ENCODE measurements at regions not wholly inside any gene's neighbourhood (a gene's known extent, or its start where the extent isn't known, plus 50 kb on each side); places are given as distances from the start of the nearest gene placed in this dataset.
A peak's percentile ranks its signal among the peaks of the same experiment; 100 is the strongest.

DNA sequence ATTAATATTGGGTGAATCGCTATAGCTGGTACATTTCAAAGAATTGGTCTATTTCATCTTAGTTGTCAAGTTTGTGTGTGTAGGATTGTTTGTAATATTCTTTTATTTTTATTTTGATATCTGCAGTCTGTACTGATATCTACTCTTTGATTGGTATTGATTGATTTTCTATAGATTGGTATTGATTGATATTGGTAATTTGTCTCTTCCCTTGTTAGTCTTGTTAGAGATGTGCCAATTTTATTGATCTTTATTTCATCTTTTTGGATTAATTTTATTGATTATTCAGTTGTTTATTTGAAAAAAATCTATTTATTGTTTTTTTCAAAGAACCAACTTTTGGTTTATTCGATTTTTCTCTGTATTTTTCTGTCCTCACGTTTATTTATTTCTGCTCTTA, 61.4 kb downstream of the TM2D3 start:
- no peaks in the 10 kb centered on the region for H3K4me1 Mint-ChIP-seq
- no peak for DNase-seq
- no peak for ATAC-seq (replicated peaks)
- peaks cover 12 to 21% of the 10 kb centered on the region in 2 donors for H3K9me3 Mint-ChIP-seq
- H3K4me3 Mint-ChIP-seq = no peak overlapping the region
- no peak overlapping the region for H3K27ac Mint-ChIP-seq
- H3K27me3 Mint-ChIP-seq = peaks cover 27 to 29% of the 10 kb centered on the region in 2 donors
- no peaks in the 10 kb centered on the region for H3K36me3 Mint-ChIP-seq

DNA sequence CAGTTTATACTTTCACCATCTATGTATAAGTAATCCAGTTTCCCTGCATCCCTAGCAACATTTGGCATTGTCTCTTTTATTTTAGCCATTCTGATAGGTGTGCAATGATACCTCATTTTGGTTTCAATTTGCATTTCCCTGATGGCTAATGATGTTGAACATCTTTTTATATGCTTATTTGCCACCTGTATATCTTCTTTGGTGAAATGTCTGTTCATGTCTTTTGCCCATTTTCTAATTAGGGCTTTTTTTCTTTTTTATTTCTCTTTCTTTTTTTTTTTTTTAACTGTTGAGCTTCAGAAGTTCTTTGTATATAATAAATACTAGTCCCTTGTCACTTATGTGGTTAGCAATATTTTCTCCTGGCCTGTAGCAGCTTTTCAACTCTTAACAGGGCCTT, 68.9 kb downstream of the TM2D3 start:
- peaks cover 48% of the 10 kb centered on the region in 2 donors for H3K27me3 Mint-ChIP-seq
- ATAC-seq (replicated peaks) = no peak

DNA sequence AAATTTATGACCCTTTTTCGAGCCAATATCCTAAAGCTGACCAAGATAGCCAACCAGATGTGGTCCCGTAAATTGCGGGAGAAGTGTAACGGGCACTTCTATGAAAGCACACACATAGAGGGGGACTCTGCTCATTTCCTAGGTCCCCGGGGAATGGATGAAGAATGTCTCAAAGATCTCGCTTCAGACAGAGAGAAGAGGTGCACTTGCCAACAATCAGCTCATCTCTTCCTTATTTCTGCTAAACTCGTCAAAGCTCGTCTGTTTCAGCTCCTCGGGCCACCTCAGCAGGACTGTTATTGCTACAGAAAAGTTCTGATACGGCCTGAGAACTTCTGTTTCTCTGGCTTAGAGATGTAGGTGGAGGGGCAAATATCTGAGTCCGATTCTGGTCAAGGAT, 71.8 kb downstream of the TM2D3 start:
- Mint-ChIP-seq H3K27me3 (peaks cover 53 to 57% of the 10 kb centered on the region in 2 donors), H3K9me3 (peaks cover 11 to 19% of the 10 kb centered on the region in 2 donors), H3K4me3 (no peak overlapping the region), H3K4me1 (no peaks in the 10 kb centered on the region), H3K36me3 (peaks cover 3% of the 10 kb centered on the region in 2 donors), H3K27ac (no peak overlapping the region)
- DNase-seq (no peak), ATAC-seq (replicated peaks) (no peak)

More for the DNA sequence above, 68.9 kb downstream of the TM2D3 start:
- no peaks in the 10 kb centered on the region for H3K36me3 Mint-ChIP-seq
- no peak overlapping the region for H3K27ac Mint-ChIP-seq
- H3K9me3 Mint-ChIP-seq = peaks cover 4 to 9% of the 10 kb centered on the region in 2 donors
- no peak for DNase-seq
- no peaks in the 10 kb centered on the region for H3K4me1 Mint-ChIP-seq
- no peak overlapping the region for H3K4me3 Mint-ChIP-seq

DNA sequence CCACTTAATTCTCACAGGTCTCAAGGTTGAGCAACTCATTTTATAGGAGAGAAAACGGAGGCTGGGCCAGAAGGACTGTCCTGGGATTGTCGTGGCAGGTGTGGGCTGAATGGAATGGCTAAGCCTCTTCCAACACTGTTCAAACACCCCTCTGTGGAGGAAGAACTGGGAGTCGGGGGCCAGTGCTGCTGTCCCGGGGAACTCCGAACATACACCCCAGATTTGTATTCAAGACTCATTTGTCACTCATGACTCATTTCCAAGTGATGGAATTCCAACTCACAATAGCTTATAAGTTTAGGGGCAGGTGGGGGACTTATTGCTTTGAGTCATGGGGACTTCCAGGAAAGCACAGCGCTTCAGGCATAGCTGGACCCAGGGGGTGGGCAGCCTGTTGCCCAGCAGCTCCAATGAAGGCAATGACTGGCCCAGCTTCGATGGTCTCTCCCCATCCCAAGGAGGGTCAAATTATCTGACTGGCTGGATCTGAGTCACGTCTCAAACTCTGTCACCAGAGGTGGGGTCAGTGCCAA, 72.5 kb downstream of the TM2D3 start:
- Mint-ChIP-seq H3K27ac (no peak overlapping the region), H3K36me3 (peaks cover 3% of the 10 kb centered on the region in 2 donors), H3K27me3 (peaks cover 53 to 57% of the 10 kb centered on the region in 2 donors), H3K4me1 (no peaks in the 10 kb centered on the region), H3K9me3 (peaks cover 11 to 19% of the 10 kb centered on the region in 2 donors), H3K4me3 (no peak overlapping the region)
- DNase-seq (no peak), ATAC-seq (replicated peaks) (no peak)

DNA sequence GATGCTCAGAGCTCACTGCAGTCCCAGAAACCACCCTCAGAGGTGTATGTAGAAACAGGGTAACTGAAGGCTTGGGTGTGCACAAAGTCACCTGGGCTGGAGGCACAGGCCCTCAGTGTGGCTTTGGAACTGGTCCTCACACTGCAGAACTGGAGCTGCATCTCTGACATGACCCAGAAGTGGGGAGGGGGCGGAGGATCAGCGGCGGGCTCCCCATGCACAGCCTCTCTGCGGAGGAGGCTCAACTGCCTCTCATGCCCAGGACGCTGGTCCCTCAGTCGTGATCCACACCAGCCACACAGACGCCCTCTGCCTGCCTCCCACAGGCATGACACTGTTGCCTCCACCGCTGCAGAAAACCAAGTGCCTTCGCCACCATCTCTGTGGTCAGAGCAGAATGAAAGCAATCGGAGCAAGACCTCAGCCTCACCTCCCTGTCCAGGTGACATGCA, 73.7 kb downstream of the TM2D3 start:
- ATAC-seq (replicated peaks) = peak; percentile 44 to 56
- Mint-ChIP-seq H3K36me3 (peaks cover 3% of the 10 kb centered on the region in 2 donors), H3K9me3 (peaks cover 9 to 15% of the 10 kb centered on the region in 2 donors), H3K4me3 (no peak overlapping the region), H3K4me1 (no peaks in the 10 kb centered on the region), H3K27me3 (peaks cover 53 to 56% of the 10 kb centered on the region in 2 donors), H3K27ac (no peak overlapping the region)
- DNase-seq = no peak

DNA sequence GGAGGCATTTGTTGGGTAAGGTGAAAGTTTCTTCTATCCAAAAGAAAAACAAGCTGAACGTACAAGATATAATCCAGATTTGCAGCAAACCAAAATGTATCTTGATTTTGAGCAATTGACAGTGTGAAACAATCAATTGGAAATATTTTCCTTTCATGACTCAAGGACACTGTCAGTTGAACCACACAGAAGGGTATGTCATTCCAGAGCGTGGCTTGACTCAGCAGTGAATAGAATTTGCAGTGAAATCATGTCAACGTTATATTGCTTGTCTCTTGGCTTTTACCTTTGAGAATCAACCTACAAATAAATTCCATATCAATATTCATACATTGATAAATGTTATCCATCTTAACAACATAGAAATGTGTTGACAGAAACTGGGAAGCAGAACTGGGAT, 78.2 kb downstream of the TM2D3 start:
- no peak overlapping the region for H3K27ac Mint-ChIP-seq
- peaks cover 7 to 11% of the 10 kb centered on the region in 2 donors for H3K9me3 Mint-ChIP-seq
- DNase-seq = no peak
- peaks cover 25 to 30% of the 10 kb centered on the region in 2 donors for H3K27me3 Mint-ChIP-seq
- no peaks in the 10 kb centered on the region for H3K4me1 Mint-ChIP-seq
- no peak overlapping the region for H3K4me3 Mint-ChIP-seq
- no peak for ATAC-seq (replicated peaks)
- peaks cover 3% of the 10 kb centered on the region in 2 donors for H3K36me3 Mint-ChIP-seq

DNA sequence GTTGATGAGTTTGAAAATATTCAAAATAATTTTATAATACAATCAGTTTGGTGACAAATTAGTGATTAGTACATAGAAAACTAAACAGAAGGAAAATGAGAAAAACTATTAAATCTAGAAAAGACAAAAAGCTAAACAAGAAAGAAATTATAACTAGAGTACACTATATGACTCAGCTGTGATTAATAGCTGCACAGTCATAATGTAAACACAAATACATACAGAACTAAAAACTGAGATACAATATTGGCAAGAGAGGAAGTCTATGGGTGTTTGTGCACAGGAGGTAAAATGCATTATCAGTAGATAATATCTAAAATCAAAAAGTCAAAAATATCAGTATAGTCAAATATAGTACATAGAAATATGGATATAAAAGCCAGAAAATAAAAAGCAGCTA, 80.7 kb upstream of the PCSK6 start:
- H3K4me1 Mint-ChIP-seq = no peaks in the 10 kb centered on the region
- no peak overlapping the region for H3K27ac Mint-ChIP-seq
- H3K4me3 Mint-ChIP-seq = no peak overlapping the region
- no peaks in the 10 kb centered on the region for H3K36me3 Mint-ChIP-seq
- no peaks in the 10 kb centered on the region for H3K9me3 Mint-ChIP-seq
- no peak for ATAC-seq (replicated peaks)
- H3K27me3 Mint-ChIP-seq = peaks cover 9 to 18% of the 10 kb centered on the region in 2 donors
- DNase-seq = no peak

DNA sequence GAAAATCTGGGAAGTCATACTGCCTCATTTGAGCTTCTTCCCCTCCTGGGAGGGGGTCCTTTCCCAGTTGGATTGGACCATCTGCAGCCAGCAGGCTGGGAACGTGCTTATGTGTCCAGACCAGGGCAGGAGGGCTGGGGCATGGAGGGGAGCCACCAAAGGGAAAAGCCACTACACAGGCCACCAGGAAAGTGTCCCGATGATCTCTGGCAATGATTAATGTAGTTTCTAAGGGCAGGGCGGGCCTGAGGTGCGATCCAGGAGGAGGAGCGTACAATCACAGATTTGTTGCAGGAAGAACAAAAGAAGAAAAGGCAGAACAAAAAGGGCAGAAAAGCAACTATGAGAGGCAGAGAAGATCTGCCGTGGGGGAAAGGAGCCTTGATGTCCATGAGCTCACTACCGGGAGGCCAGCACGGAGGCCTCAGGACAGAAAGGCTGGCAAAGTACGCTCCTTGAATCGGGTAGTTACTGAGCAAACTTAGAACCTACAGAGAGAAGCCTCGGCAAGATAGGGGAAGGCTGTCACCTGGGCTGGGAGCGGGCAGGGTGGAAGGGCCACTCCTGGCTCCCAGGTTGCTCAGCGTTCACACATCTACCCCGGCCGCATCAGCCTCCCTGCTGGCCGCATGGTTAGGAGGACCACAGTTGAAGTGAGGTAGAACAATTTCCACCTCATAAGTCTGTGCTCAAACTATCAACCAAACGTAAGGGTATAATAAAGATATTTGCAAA, 79.5 kb upstream of the PCSK6 start:
- Mint-ChIP-seq H3K36me3 (no peaks in the 10 kb centered on the region), H3K4me1 (no peaks in the 10 kb centered on the region), H3K4me3 (no peak overlapping the region), H3K27ac (no peak overlapping the region), H3K27me3 (peaks cover 12 to 30% of the 10 kb centered on the region in 2 donors), H3K9me3 (no peaks in the 10 kb centered on the region)
- DNase-seq (no peak), ATAC-seq (replicated peaks) (no peak)

DNA sequence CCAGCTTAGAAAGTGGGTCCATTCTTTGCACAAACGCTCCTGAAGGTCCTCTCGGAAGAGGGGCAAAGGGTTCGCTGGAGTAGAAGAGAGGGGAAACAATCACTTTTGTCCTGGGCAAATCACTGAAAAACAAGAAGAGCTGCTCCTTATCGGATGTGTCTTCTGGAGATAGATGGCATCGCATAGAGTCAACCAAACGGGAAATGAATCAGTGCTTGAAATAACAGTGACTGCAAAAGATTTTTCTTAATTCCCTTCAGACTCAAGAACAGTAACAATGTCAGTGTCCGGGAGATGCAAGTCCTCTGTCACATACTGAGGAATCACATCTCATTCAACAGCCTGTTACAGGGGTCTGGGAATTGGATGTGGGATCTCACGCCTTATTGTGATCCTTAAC, 78.8 kb upstream of the PCSK6 start:
- no peaks in the 10 kb centered on the region for H3K4me1 Mint-ChIP-seq
- H3K9me3 Mint-ChIP-seq = peaks cover 0 to 3% of the 10 kb centered on the region in 2 donors
- H3K27ac Mint-ChIP-seq = no peak overlapping the region
- peaks cover 12 to 25% of the 10 kb centered on the region in 2 donors for H3K27me3 Mint-ChIP-seq
- H3K36me3 Mint-ChIP-seq = no peaks in the 10 kb centered on the region
- DNase-seq (no peak), ATAC-seq (replicated peaks) (no peak)
- no peak overlapping the region for H3K4me3 Mint-ChIP-seq

DNA sequence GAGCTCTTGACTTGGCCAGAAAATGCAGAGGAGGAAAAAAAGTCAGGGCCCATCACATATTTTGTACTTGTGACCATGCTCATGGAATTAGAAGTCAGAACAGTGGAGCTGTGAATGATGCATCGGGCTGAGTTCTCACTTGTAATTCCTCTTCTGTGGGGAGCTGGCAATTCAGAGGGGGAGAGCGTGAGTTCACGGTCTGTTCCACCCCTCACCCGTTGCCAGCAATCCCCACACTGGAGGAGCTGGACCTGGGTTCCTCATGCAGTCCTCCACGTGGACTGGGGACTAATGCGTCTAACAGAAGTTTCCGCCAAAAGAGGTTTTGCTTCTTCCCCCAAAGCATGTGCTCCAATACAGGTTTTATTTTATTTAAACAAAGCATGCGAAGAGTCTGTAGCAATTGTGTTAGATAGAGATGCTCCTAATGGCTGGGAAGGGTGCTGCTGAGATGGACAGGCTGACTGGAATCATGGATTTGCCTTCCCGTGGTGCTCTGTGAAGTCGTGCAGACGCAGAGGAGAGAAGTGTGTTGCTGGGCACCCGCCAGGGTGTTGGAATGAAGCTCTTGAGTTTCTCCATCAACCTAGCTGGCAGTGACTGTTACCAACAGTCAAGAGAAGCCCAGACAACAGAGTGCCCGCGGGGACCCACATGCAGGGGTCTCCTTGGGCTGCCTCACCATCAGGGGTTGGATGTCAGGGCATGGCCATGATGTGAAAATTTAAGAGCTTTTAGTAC, 77.4 kb upstream of the PCSK6 start:
- no peaks in the 10 kb centered on the region for H3K4me1 Mint-ChIP-seq
- ATAC-seq (replicated peaks) (no peak), DNase-seq (no peak)
- no peak overlapping the region for H3K27ac Mint-ChIP-seq
- H3K27me3 Mint-ChIP-seq = peaks cover 17 to 31% of the 10 kb centered on the region in 2 donors
- peaks cover 0 to 3% of the 10 kb centered on the region in 2 donors for H3K9me3 Mint-ChIP-seq
- no peak overlapping the region for H3K4me3 Mint-ChIP-seq
- H3K36me3 Mint-ChIP-seq = no peaks in the 10 kb centered on the region

DNA sequence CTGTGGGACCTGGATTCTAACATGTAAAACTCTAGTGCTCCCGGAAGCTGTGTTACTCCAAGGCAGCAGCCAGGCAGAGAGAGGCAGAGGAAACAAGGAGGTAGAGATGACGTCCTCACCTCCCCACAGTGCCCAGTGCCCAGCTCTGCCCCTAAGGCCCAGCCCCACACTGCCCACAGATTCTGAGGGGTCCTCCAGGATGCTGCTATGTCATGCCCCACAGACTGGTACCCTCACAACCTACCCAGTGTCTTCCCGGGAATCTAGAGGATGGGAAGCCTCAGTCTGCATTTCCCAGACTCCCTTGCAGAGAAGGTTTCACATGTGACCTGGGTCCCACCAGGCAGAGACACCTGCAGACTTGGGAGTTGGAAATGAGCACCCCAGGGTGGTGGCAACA, 75.9 kb upstream of the PCSK6 start:
- Mint-ChIP-seq H3K27me3 (peaks cover 21 to 43% of the 10 kb centered on the region in 2 donors), H3K4me3 (no peak overlapping the region), H3K4me1 (no peaks in the 10 kb centered on the region), H3K27ac (no peak overlapping the region), H3K36me3 (no peaks in the 10 kb centered on the region), H3K9me3 (peaks cover 0 to 3% of the 10 kb centered on the region in 2 donors)
- DNase-seq (no peak), ATAC-seq (replicated peaks) (no peak)

DNA sequence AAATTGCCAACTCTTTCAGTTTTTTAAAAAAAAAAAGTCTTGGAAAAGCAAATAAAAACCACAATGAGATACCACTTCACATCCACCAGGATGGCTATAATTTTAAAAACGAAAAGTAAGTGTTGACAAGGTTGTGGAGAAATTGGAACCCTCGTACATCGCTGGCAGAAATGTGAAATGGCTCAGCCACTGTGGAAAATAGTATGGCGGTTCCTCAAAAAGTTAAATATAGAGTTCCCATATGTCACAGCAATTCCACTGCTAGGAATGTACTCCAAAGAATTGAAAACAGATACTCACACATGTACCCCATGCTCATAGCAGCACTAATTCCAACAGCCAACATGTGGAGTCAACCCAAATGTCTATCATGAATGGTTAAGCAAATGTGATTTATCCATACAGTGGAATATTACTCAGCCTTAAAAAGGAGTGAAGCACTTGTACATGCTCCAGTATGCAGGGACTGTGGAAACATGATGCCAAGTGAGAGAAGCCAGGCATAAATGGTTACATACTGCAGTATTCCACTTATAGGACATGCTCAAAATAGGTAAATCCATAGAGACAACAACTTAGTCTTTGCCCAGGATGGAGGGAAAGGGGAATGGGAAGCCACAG, 73.8 kb upstream of the PCSK6 start:
- Mint-ChIP-seq H3K9me3 (peaks cover 0 to 3% of the 10 kb centered on the region in 2 donors), H3K4me1 (peaks cover 6 to 10% of the 10 kb centered on the region in 2 donors), H3K4me3 (no peak overlapping the region), H3K27me3 (peaks cover 26 to 57% of the 10 kb centered on the region in 2 donors), H3K27ac (no peak overlapping the region), H3K36me3 (no peaks in the 10 kb centered on the region)
- ATAC-seq (replicated peaks) (no peak), DNase-seq (no peak)

DNA sequence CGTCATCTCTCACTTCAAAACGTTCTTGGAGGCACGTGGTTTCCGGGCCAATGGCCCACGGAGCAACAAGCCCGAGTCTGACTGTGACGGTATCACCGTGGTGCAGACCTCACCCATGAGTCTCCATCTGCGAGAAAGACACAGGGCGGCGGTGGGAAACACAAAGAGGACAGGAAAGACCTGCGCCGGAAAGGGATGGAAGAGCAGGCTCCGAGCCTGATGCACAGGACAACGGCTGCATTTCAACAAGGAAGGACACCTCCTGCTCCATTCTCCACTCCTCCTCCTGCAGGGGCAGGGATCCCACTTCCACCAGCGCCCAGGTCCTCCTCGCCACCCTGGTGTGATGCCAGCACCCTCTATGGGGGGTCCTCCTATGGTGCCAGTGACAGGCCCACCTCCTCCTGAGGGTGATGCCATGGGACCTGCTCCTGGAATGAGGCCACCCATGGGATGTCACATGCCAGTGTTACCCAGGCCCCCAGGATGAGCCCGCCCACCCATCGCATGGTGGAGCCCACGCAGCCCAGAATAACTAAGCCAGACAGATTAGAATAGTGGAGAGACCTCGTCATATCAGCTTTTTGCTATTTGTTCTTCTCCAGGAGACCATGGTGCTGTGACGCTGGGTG, 73.0 kb upstream of the PCSK6 start:
- H3K4me1 Mint-ChIP-seq = peaks cover 6 to 10% of the 10 kb centered on the region in 2 donors
- H3K27me3 Mint-ChIP-seq = peaks cover 27 to 59% of the 10 kb centered on the region in 2 donors
- peaks cover 0 to 3% of the 10 kb centered on the region in 2 donors for H3K9me3 Mint-ChIP-seq
- ATAC-seq (replicated peaks) = no peak
- H3K4me3 Mint-ChIP-seq = no peak overlapping the region
- H3K36me3 Mint-ChIP-seq = no peaks in the 10 kb centered on the region
- DNase-seq = no peak
- no peak overlapping the region for H3K27ac Mint-ChIP-seq

DNA sequence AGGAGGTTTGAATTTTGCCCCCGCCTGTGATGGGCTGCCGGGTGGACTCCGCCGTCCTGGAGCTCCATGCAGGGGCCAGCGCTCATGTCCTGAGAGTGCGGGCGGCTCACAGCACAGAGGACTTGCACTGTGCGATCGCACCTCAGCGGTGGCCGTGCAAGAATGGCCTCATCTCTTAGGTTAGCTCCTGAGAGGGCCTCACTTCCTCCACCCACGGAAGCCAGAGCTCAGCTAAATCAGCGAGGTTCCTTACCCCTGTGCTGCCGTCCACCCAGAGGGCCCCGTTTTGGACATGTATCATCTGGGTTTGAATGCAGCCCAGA, 72.0 kb upstream of the PCSK6 start:
- ATAC-seq (replicated peaks) = no peak
- Mint-ChIP-seq H3K9me3 (peaks cover 0 to 3% of the 10 kb centered on the region in 2 donors), H3K4me1 (peaks cover 6 to 10% of the 10 kb centered on the region in 2 donors), H3K27ac (no peak overlapping the region), H3K4me3 (no peak overlapping the region), H3K27me3 (peaks cover 27 to 64% of the 10 kb centered on the region in 2 donors), H3K36me3 (no peaks in the 10 kb centered on the region)
- no peak for DNase-seq
